MM.1S (cell line): ENCODE measurements at regions not wholly inside any gene's neighbourhood (a gene's known extent, or its start where the extent isn't known, plus 50 kb on each side); places are given as distances from the start of the nearest gene placed in this dataset.
"Not testable (repeated sequence)": the region's sequence is repeated elsewhere in the genome, so short reads cannot be mapped to it uniquely, and the experiment has no call there.

ENCODE experiments used
- DNase-seq: peaks from one replicate; pipeline ENCODE4 v3.0.0-alpha.2; 2015
- H2AFZ ChIP-seq: fragments of 300-600 bp; sonication (generic); 2 replicates; pipeline ENCODE4 v1.6.0; 2016; ENCODE audit warnings: antibody characterized with exemption, low read length
- H3F3A ChIP-seq: fragments of 300-600 bp; sonication (generic); 2 replicates; pipeline ENCODE4 v1.6.1; 2016; ENCODE audit warnings: mild to moderate bottlenecking, antibody characterized with exemption, low read length, moderate library complexity, mixed read lengths; ENCODE audit not compliant: insufficient read depth
- H3K27ac ChIP-seq: fragments of 300-600 bp; sonication (generic); 2 replicates; pipeline ENCODE4 v1.5.1; 2016; ENCODE audit warnings: mild to moderate bottlenecking, low read length
- H3K27me3 ChIP-seq: fragments of 300-600 bp; sonication (generic); replicated peaks from 2 replicates; pipeline ENCODE4 v1.6.0; 2016; ENCODE audit warnings: low read length; ENCODE audit not compliant: insufficient read depth
- H3K36me3 ChIP-seq: fragments of 300-600 bp; sonication (generic); replicated peaks from 2 replicates; pipeline ENCODE4 v1.6.1; 2016; ENCODE audit warnings: mild to moderate bottlenecking, low read length, mixed read lengths; ENCODE audit not compliant: insufficient read depth
- H3K4me1 ChIP-seq: fragments of 300-600 bp; sonication (generic); 2 replicates; pipeline ENCODE4 v1.6.1; 2016; ENCODE audit warnings: low read length, mixed read lengths
- H3K4me2 ChIP-seq: fragments of 300-600 bp; sonication (generic); 2 replicates; pipeline ENCODE4 v1.6.0; 2016; ENCODE audit warnings: low read depth, low read length
- H3K4me3 ChIP-seq: fragments of 300-600 bp; sonication (generic); 2 replicates; pipeline ENCODE4 v1.5.1; 2016; ENCODE audit warnings: low read length, mixed read lengths
- H3K79me2 ChIP-seq: fragments of 300-600 bp; sonication (generic); 2 replicates; pipeline ENCODE4 v1.6.1; 2016; ENCODE audit warnings: mixed run types, low read length, mixed read lengths
- H3K9ac ChIP-seq: fragments of 300-600 bp; sonication (generic); 2 replicates; pipeline ENCODE4 v1.6.1; 2016; ENCODE audit warnings: low read length, mixed read lengths
- H3K9me2 ChIP-seq: fragments of 300-600 bp; sonication (generic); replicated peaks from 2 replicates; pipeline ENCODE4 v1.6.1; 2016; ENCODE audit warnings: mild to moderate bottlenecking, low read length, mixed read lengths; ENCODE audit not compliant: insufficient read depth
- H3K9me3 ChIP-seq: fragments of 300-600 bp; sonication (generic); replicated peaks from 2 replicates; pipeline ENCODE4 v1.6.1; 2016; ENCODE audit warnings: mild to moderate bottlenecking, low read length, mixed read lengths; ENCODE audit not compliant: insufficient read depth
- H4K20me1 ChIP-seq: fragments of 300-600 bp; sonication (generic); 2 replicates; pipeline ENCODE4 v1.6.1; 2016; ENCODE audit warnings: mild to moderate bottlenecking, low read length, moderate library complexity, mixed read lengths; ENCODE audit not compliant: insufficient read depth
- EZH2 ChIP-seq: fragments of 300-600 bp; sonication (generic); optimal IDR thresholded peaks from 2 replicates; pipeline ENCODE3; 2017; ENCODE audit warnings: low read depth, mild to moderate bottlenecking, antibody characterized with exemption, low read length, mixed read lengths
- EZH2phosphoT487 ChIP-seq: fragments of 300-600 bp; sonication (generic); IDR thresholded peaks from 2 replicates; pipeline ENCODE4 v1.6.1; 2018; ENCODE audit warnings: antibody characterized with exemption, low read length
- TF ChIP-seq, protein P1 (sequence below): fragments of 300-600 bp; sonication (generic); IDR thresholded peaks from 2 replicates; pipeline ENCODE4 v1.5.1; 2016; ENCODE audit warnings: antibody characterized with exemption, low read length, mixed read lengths

DNA sequence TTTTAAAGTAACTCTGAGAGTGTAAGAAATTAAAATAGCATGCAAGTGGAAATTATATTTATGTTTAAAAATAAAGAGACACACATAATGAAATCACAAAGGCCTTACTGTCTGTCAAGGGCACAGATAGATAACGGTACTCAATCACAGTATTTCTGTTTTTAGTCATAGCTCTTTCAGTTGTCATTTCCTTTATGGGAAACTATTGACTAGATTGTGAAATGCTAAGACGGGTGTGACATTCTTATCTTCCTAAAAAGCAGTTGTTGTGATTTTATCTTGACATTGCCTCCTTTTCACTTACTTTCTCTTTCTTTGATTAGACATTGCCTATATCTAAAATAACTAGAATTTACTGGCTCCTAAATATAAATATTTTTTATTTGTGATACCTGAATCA, 100.1 kb upstream of the PLSCR5 start:
- H3K36me3 ChIP-seq: no peaks in the 10 kb centered on the region
- H3K4me3 ChIP-seq: no peak overlapping the region
- H3K9me3 ChIP-seq: no peaks in the 10 kb centered on the region
- no peaks in the 10 kb centered on the region for H3K4me1 ChIP-seq
- TF ChIP-seq EZH2: no peak
- TF ChIP-seq EZH2phosphoT487: no peak
- TF ChIP-seq, protein P1, sequence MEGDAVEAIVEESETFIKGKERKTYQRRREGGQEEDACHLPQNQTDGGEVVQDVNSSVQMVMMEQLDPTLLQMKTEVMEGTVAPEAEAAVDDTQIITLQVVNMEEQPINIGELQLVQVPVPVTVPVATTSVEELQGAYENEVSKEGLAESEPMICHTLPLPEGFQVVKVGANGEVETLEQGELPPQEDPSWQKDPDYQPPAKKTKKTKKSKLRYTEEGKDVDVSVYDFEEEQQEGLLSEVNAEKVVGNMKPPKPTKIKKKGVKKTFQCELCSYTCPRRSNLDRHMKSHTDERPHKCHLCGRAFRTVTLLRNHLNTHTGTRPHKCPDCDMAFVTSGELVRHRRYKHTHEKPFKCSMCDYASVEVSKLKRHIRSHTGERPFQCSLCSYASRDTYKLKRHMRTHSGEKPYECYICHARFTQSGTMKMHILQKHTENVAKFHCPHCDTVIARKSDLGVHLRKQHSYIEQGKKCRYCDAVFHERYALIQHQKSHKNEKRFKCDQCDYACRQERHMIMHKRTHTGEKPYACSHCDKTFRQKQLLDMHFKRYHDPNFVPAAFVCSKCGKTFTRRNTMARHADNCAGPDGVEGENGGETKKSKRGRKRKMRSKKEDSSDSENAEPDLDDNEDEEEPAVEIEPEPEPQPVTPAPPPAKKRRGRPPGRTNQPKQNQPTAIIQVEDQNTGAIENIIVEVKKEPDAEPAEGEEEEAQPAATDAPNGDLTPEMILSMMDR: no peak
- H3F3A ChIP-seq: no peaks in the 10 kb centered on the region
- no peaks in the 10 kb centered on the region for H3K79me2 ChIP-seq
- H2AFZ ChIP-seq: no peak overlapping the region
- no peaks in the 10 kb centered on the region for H3K27me3 ChIP-seq
- no peak overlapping the region for H3K9ac ChIP-seq
- H3K9me2 ChIP-seq: no peaks in the 10 kb centered on the region
- no peak overlapping the region for H3K4me2 ChIP-seq
- no peak for DNase-seq
- H3K27ac ChIP-seq: no peak overlapping the region
- no peaks in the 10 kb centered on the region for H4K20me1 ChIP-seq

DNA sequence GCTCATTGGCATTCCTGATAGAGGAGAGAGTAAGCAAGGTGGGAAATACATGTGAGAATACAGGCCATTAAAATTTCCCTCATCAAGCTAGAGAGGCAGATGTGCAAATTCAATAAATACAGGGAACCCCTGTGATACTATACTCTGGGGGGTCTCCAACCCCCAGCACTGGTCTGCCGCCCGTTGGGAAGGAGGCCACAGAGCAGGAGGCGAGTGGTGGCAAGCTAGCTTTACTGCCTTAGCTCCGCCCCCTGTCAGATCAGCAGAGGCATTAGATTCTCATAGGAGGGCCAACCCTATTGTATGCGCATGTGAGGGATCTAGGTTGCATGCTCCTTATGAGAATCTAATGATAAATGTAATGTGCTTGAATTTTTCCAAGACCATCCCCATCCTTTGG, 97.1 kb upstream of the PLSCR5 start:
- Histone ChIP-seq H3K9me3 (no peaks in the 10 kb centered on the region), H3K9me2 (no peaks in the 10 kb centered on the region), H3K27me3 (no peaks in the 10 kb centered on the region), H3K4me1 (no peaks in the 10 kb centered on the region), H4K20me1 (no peaks in the 10 kb centered on the region), H3K79me2 (no peaks in the 10 kb centered on the region), H3K36me3 (no peaks in the 10 kb centered on the region), H2AFZ (no peak overlapping the region), H3K4me3 (no peak overlapping the region), H3F3A (no peaks in the 10 kb centered on the region), H3K4me2 (no peak overlapping the region), H3K9ac (no peak overlapping the region), H3K27ac (no peak overlapping the region)
- TF ChIP-seq, protein P1: no peak
- no peak for TF ChIP-seq EZH2phosphoT487
- no peak for TF ChIP-seq EZH2
- DNase-seq: no peak

DNA sequence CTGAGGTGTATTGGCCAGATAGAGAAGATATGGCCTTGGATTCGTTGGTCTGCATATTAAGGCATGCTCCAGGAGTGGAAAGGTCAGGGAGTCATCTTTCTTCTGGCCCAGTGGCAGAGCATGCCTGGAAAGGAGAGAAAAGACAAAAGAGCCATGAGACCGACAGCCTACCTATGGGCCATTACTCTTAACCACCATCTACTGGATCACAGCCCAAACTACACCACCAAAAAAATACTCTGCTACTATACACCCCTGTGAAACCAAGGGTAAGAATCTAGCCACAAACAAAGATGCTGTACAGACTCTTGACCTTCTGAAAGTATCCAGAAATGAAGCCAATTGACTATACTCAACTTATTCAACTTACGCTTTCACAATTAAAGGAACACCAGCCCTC, 96.1 kb upstream of the PLSCR5 start:
- H3K27me3 ChIP-seq: no peaks in the 10 kb centered on the region
- no peak overlapping the region for H2AFZ ChIP-seq
- H3K27ac ChIP-seq: no peak overlapping the region
- H3K9me3 ChIP-seq: no peaks in the 10 kb centered on the region
- no peaks in the 10 kb centered on the region for H4K20me1 ChIP-seq
- no peak overlapping the region for H3K9ac ChIP-seq
- TF ChIP-seq, protein P1: no peak
- TF ChIP-seq EZH2 (no peak), EZH2phosphoT487 (no peak)
- no peaks in the 10 kb centered on the region for H3K9me2 ChIP-seq
- no peaks in the 10 kb centered on the region for H3K36me3 ChIP-seq
- no peaks in the 10 kb centered on the region for H3K4me1 ChIP-seq
- H3K4me2 ChIP-seq: no peak overlapping the region
- DNase-seq: no peak
- no peaks in the 10 kb centered on the region for H3F3A ChIP-seq
- H3K79me2 ChIP-seq: no peaks in the 10 kb centered on the region
- no peak overlapping the region for H3K4me3 ChIP-seq

DNA sequence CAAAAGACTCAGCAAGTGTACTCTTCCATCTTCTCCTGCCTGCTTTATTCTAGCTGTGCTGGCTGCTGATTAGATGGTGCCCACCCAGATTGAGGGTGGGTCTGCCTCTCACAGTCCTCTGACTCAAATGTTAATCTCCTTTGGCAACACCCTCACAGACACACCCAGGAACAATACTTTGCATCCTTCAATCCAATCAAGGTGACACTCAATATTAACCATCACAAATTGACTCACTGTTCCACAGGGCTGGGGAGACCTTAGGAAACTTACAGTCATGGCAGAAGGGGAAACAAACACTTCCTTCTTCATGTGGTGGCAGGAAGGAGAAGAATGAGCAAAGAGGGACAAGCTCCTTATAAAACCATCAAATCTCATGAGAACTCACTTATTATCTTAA, 94.9 kb upstream of the PLSCR5 start:
- not testable (repeated sequence) for H3K27ac ChIP-seq, H4K20me1 ChIP-seq, DNase-seq

More for the DNA sequence above, 94.9 kb upstream of the PLSCR5 start:
- not testable (repeated sequence) for H3K79me2 ChIP-seq, H3K36me3 ChIP-seq, H3K4me2 ChIP-seq, H3K27me3 ChIP-seq, H3K9ac ChIP-seq, H2AFZ ChIP-seq, H3K9me3 ChIP-seq, H3F3A ChIP-seq, H3K4me3 ChIP-seq, H3K4me1 ChIP-seq, H3K9me2 ChIP-seq
